Smooth muscle cell (in vitro differentiated cells): ENCODE measurements at regions not wholly inside any gene's neighbourhood (a gene's known extent, or its start where the extent isn't known, plus 50 kb on each side); places are given as distances from the start of the nearest gene placed in this dataset.

ENCODE experiments used
- DNase-seq: peaks from one replicate; lab custom pipeline; 2025; ENCODE audit not compliant: unreplicated experiment; lab: John Stamatoyannopoulos, UW
- H2AFZ ChIP-seq: fragments of 200-600 bp; sonication (generic); 2 replicates; pipeline ENCODE4 v1.6.0; 2016; ENCODE audit warnings: antibody characterized with exemption, low read depth, mild to moderate bottlenecking
- H3F3A ChIP-seq: fragments of 200-600 bp; sonication (generic); 2 replicates; pipeline ENCODE4 v1.6.0; 2017; ENCODE audit warnings: antibody characterized with exemption, low read depth
- H3K27ac ChIP-seq: fragments of 200-600 bp; sonication (generic); 2 replicates; pipeline ENCODE4 v1.5.1; 2016; ENCODE audit warnings: low read depth, mild to moderate bottlenecking
- H3K27me3 ChIP-seq: fragments of 200-600 bp; sonication (generic); 2 replicates; pipeline ENCODE4 v1.6.1; 2016; ENCODE audit warnings: low read depth, mild to moderate bottlenecking
- H3K36me3 ChIP-seq: fragments of 200-600 bp; sonication (generic); 2 replicates; pipeline ENCODE4 v1.5.1; 2016; ENCODE audit warnings: low read depth
- H3K4me1 ChIP-seq: fragments of 200-600 bp; sonication (generic); 2 replicates; pipeline ENCODE4 v1.5.1; 2016; ENCODE audit warnings: low read depth
- H3K4me2 ChIP-seq: fragments of 200-600 bp; sonication (generic); 2 replicates; pipeline ENCODE4 v1.6.0; 2016; ENCODE audit warnings: mild to moderate bottlenecking
- H3K4me3 ChIP-seq: fragments of 200-600 bp; sonication (generic); 2 replicates; pipeline ENCODE4 v1.5.1; 2016; ENCODE audit warnings: mild to moderate bottlenecking
- H3K79me2 ChIP-seq: fragments of 200-600 bp; sonication (generic); 2 replicates; pipeline ENCODE4 v1.6.0; 2016; ENCODE audit warnings: low read depth, mild to moderate bottlenecking
- H3K9ac ChIP-seq: fragments of 200-600 bp; sonication (generic); 2 replicates; pipeline ENCODE4 v1.6.0; 2016; ENCODE audit warnings: low read depth
- H3K9me3 ChIP-seq: fragments of 200-600 bp; sonication (generic); replicated peaks from 2 replicates; pipeline ENCODE4 v1.5.1; 2016; ENCODE audit warnings: low read depth
- H4K20me1 ChIP-seq: fragments of 200-600 bp; sonication (generic); 2 replicates; pipeline ENCODE4 v1.6.0; 2016; ENCODE audit warnings: low read depth
- WGBS: methylation state at CpG from one replicate; pipeline ENCODE4 v1.1.7; 2016; ENCODE audit warnings: low lambda C conversion rate; 5-methylcytosine and 5-hydroxymethylcytosine counted together
- TF ChIP-seq, protein P1 (sequence below): fragments of 200-600 bp; sonication (generic); IDR thresholded peaks from 2 replicates; pipeline ENCODE4 v1.5.1; 2017; ENCODE audit warnings: borderline replicate concordance, mild to moderate bottlenecking, antibody characterized with exemption; ENCODE audit not compliant: insufficient read depth, poor library complexity, severe bottlenecking

DNA sequence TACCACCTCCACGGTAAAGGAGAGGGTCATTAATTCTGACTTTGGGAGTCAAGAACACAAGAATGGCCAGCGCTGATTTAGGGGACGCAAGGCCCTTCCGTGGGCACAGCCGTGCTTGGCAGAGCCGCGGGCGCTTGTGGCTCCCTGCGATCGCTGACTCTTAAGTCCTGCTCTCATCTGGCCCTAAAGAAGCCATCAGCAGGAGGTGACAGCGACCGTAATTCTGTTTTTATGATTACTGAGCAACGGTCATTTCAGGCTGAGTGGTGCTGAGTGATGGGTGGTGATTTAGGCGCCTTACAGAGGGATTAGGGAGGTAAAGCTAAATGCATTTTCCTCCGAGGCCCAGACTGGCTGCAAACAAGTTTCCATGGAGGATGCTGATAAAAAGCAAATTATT is 364.6 kb upstream of the SULF2 start:
- 59% methylated on average over 15 of the region's 15 CpGs for WGBS
- no peak for DNase-seq
- Histone ChIP-seq H3K36me3 (no peaks in the 10 kb centered on the region), H3K4me2 (no peak overlapping the region), H3K79me2 (no peaks in the 10 kb centered on the region), H3K9me3 (no peaks in the 10 kb centered on the region), H3K4me1 (peaks cover 6% of the 10 kb centered on the region), H3K4me3 (no peak overlapping the region), H3K27ac (no peak overlapping the region), H2AFZ (no peak overlapping the region), H4K20me1 (no peaks in the 10 kb centered on the region), H3K9ac (no peak overlapping the region), H3F3A (peaks cover 6% of the 10 kb centered on the region), H3K27me3 (peaks cover 6% of the 10 kb centered on the region)
- TF ChIP-seq, protein P1, sequence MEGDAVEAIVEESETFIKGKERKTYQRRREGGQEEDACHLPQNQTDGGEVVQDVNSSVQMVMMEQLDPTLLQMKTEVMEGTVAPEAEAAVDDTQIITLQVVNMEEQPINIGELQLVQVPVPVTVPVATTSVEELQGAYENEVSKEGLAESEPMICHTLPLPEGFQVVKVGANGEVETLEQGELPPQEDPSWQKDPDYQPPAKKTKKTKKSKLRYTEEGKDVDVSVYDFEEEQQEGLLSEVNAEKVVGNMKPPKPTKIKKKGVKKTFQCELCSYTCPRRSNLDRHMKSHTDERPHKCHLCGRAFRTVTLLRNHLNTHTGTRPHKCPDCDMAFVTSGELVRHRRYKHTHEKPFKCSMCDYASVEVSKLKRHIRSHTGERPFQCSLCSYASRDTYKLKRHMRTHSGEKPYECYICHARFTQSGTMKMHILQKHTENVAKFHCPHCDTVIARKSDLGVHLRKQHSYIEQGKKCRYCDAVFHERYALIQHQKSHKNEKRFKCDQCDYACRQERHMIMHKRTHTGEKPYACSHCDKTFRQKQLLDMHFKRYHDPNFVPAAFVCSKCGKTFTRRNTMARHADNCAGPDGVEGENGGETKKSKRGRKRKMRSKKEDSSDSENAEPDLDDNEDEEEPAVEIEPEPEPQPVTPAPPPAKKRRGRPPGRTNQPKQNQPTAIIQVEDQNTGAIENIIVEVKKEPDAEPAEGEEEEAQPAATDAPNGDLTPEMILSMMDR, result no peak

DNA sequence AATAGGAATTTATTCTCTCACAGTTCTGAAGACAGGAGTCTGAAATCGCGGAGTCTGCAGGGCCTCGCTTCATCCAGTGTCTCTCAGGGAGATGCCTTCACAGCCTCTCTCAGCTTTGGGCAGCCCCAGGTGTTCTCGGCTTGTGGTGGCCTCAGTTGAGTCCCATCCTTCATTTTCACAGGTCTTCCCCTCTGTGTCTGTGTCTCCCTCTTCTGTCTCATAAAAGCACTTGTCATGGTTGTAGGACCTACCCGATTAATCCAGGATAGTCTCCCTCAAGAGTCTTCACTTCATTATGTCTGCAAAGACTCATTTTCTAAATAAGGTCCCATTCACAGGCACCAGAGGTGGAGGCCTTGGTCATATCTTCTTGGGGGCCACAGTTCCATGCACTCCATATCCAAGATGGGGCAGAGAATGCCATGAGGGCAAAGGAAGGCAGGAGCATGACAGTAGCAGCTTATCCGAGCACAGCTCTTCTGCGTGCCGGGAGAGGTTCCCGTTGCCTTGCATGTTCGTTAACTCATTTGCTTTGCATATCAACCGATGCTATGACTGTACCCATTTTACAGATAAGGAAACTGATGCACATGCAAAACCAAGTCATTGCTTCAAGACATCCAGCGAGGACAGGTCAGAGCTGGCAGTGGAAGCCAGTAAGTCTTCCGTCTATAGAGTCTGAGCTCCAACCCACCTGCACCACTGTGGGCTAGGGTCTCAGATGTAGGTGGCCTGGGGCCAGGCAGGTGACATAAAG is 363.8 kb upstream of the SULF2 start:
- Histone ChIP-seq H3K9me3 (no peaks in the 10 kb centered on the region), H3K4me3 (no peak overlapping the region), H3K79me2 (no peaks in the 10 kb centered on the region), H3K9ac (no peak overlapping the region), H3K27me3 (peaks cover 6% of the 10 kb centered on the region), H3K27ac (no peak overlapping the region), H3K4me1 (peaks cover 6% of the 10 kb centered on the region), H3K36me3 (no peaks in the 10 kb centered on the region), H2AFZ (no peak overlapping the region), H3F3A (peaks cover 6% of the 10 kb centered on the region), H4K20me1 (no peaks in the 10 kb centered on the region), H3K4me2 (no peak overlapping the region)
- DNase-seq, result no peak
- 79% methylated on average over 13 of the region's 13 CpGs for WGBS
- TF ChIP-seq, protein P1, result no peak

GRCh38 chr20:48148020-48148419 is 362.7 kb upstream of the SULF2 start:
- H2AFZ ChIP-seq, result no peak overlapping the region
- no peak overlapping the region for H3K4me3 ChIP-seq
- H3K4me2 ChIP-seq, result no peak overlapping the region
- no peak overlapping the region for H3K27ac ChIP-seq
- H3K79me2 ChIP-seq, result no peaks in the 10 kb centered on the region
- peaks cover 6% of the 10 kb centered on the region for H3F3A ChIP-seq
- no peaks in the 10 kb centered on the region for H3K9me3 ChIP-seq
- H3K36me3 ChIP-seq, result no peaks in the 10 kb centered on the region
- no peak for DNase-seq
- TF ChIP-seq, protein P1, result no peak
- no peak overlapping the region for H3K9ac ChIP-seq
- peaks cover 6% of the 10 kb centered on the region for H3K27me3 ChIP-seq
- H4K20me1 ChIP-seq, result no peaks in the 10 kb centered on the region
- 100% methylated on average over 3 of the region's 3 CpGs for WGBS
- peaks cover 13% of the 10 kb centered on the region for H3K4me1 ChIP-seq

- H3K27me3 ChIP-seq, result peaks cover 6% of the 10 kb centered on the region
- no peaks in the 10 kb centered on the region for H3K79me2 ChIP-seq
- no peaks in the 10 kb centered on the region for H3K36me3 ChIP-seq
- H3K9me3 ChIP-seq, result no peaks in the 10 kb centered on the region
- peaks cover 6% of the 10 kb centered on the region for H3F3A ChIP-seq
- H2AFZ ChIP-seq, result no peak overlapping the region
- no peak overlapping the region for H3K4me3 ChIP-seq
- H3K4me1 ChIP-seq, result peaks cover 19% of the 10 kb centered on the region
- TF ChIP-seq, protein P1, result no peak
- no peak overlapping the region for H3K4me2 ChIP-seq
- no peak for DNase-seq
- H3K9ac ChIP-seq, result no peak overlapping the region
- H4K20me1 ChIP-seq, result no peaks in the 10 kb centered on the region
- no peak overlapping the region for H3K27ac ChIP-seq
- 91% methylated on average over 10 of the region's 10 CpGs for WGBS
Observed at GRCh38 chr20:48147311-48147710, 362.0 kb upstream of the SULF2 start.
